ENCODE measurements at regions not wholly inside any gene's neighbourhood (a gene's known extent, or its start where the extent isn't known, plus 50 kb on each side); places are given as distances from the start of the nearest gene placed in this dataset.

GRCh38 chr1:199660071-199660470, 367.4 kb upstream of the NR5A2 start:
- TF ChIP-seq CTCF (IDR thresholded peaks at IDR 0.05) (no peak), POLR2A (IDR thresholded peaks at IDR 0.05) (no peak)
